ENCODE measurements at regions not wholly inside any gene's neighbourhood (a gene's known extent, or its start where the extent isn't known, plus 50 kb on each side); places are given as distances from the start of the nearest gene placed in this dataset.
A peak's percentile ranks its signal among the peaks of the same experiment; 100 is the strongest.
"Not testable (repeated sequence)": the region's sequence is repeated elsewhere in the genome, so short reads cannot be mapped to it uniquely, and the experiment has no call there.

DNA sequence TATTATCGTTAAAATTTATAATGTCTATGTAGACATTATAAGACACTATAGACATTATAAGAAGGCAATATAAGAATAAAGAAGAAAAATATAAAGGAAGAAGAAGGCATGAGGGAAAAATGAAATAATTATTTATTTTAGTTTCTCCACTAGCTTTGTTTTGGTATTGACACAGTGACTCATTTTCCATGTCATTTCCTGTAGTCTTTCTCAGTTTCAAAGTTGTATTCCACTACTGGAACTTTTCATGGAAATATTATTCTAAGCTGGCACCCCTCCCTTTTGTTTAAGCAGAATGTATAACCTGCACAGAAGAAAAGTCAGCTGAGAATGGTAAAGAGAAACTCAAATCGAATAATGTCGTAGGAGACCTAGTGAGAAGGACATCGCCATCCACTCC, 234.2 kb upstream of the NETO1 start:
- DNase-seq (ENCODE audit: low read depth), result no peak

DNA sequence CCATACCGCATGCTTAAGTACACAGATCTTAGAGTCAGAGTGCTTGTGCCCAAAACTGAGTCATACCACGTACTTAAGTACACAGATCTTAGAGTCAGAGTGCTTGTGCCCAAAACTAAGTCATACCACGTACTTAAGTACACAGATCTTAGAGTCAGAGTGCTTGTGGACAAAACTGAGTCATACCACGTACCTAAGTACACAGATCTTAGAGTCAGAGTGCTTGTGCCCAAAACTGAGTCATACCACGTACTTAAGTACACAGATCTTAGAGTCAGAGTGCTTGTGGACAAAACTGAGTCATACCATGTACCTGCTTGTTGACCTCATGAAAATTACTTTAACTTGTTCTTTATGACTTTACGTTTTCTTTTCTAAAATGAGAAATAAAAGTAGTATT, 233.7 kb upstream of the NETO1 start:
- DNase-seq (ENCODE audit: low read depth), result not testable (repeated sequence)

DNA sequence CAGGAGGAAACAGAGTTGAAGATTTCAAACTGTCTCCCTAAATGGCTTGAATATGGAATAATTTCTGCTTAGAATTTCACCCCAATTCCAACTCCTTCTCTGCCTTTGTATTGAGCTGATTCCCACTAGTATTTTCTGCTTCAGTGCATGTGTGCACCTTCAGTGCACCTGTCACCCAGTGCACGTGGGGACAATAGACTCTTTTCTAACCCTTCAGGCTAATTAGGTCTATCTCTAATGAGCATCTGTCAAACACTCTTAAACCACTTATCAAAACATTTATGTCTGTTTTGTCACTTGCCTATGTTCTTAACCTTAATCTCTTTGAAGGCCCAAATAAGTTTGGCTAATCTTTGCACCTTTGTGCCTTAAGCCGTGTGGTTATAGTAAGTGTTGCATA, 232.0 kb upstream of the NETO1 start:
- no peak for DNase-seq (ENCODE audit: low read depth)

- no peak for DNase-seq (ENCODE audit: low read depth)
These were observed 226.0 kb upstream of the NETO1 start for GRCh38 chr18:73093687-73094250.

GRCh38 chr18:73088445-73088844, 220.7 kb upstream of the NETO1 start:
- no peak for DNase-seq (ENCODE audit: low read depth)

GRCh38 chr18:73087282-73087977, 219.6 kb upstream of the NETO1 start:
- no peak for DNase-seq (ENCODE audit: low read depth)

DNA sequence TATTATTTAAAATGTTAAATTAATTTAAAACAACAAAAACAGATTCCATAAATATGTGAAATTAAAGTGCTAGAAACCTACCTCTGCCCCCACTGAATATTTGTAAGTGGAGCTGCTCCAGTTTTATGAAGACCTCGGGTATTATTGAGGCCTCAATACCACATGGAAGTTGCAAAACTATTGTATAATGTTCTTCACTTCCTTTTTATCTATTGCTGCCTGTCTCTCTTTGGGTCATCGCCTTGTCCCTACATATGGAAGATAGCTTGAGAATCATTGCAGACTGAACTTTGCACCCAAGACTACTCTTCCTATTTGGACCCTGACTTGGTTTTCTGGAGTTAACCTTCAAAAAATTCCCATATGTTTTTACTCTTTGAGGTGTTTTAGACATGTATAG, 212.1 kb upstream of the NETO1 start:
- no peak for DNase-seq (ENCODE audit: low read depth)

DNA sequence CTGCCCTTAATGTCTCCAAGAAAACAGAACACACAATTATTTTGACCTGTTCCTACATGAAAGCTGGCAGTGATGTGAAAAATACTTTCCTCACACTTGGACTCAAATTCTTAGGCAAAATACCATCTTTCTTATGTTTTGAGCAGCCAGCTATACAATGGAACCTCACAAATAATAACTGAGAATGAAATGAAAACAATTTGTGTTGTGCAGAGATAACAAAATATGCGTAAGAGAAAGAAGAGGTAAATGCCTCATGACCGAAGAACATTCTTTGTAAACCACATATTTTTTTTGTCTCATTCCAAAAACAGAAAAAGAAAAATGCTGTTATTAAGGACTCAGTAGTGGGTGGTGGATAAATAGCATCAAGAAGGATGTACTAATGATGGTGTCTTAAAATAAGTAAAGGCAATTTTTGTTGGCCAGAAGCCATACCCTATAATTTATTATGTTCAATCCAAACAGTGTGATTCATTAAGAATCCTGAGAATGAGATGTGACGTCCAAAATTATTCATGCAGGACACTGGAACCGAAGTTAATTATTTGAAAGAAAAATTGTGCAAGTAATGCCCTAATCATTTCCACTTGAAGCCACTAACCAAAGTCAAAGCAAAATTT, 193.0 kb upstream of the NETO1 start:
- peak; percentile 88 for DNase-seq (ENCODE audit: low read depth)

DNA sequence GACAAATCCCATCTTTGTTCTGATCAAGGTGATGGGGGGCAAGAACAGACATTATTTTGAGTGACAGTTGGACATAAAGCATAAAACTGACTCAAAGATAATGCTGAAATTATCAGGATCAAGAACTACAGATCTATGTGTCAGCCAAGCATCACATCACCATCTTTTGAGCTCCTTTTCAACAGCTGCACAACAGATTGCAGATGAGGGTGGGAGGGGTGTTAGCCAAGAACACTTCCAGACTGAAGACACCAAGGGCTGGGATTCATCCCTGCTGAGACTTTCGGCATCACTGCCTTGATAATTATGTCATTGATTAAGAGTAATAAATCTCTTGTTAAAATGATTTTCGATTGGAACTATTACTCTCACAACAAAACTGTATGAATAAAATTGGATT, 191.5 kb upstream of the NETO1 start:
- no peak for DNase-seq (ENCODE audit: low read depth)

DNA sequence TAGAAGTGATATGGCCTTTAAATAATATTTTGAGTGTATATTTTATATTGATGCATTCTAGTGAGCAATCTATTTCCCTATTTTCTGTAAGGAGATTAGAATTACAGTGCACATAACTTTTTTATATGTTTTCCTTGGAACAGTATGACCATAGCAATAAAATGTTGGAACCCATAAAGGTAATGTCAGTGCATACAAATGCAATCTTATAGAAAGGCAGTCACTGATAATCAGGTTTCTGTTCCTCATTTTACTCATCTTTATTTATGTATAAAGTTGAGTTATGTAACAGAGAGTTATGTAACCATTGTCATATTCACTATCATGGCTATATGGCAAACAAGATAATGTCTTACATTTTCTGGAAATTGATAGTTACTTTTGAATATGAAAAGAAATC, 179.9 kb upstream of the NETO1 start:
- DNase-seq (ENCODE audit: low read depth), result no peak

- DNase-seq (ENCODE audit: low read depth), result no peak
These were observed 177.2 kb upstream of the NETO1 start for GRCh38 chr18:73045037-73045436.

- DNase-seq (ENCODE audit: low read depth), result no peak
These were observed 175.8 kb upstream of the NETO1 start for GRCh38 chr18:73043611-73044010.

GRCh38 chr18:73043211-73043610, 175.4 kb upstream of the NETO1 start:
- no peak for DNase-seq (ENCODE audit: low read depth)

DNA sequence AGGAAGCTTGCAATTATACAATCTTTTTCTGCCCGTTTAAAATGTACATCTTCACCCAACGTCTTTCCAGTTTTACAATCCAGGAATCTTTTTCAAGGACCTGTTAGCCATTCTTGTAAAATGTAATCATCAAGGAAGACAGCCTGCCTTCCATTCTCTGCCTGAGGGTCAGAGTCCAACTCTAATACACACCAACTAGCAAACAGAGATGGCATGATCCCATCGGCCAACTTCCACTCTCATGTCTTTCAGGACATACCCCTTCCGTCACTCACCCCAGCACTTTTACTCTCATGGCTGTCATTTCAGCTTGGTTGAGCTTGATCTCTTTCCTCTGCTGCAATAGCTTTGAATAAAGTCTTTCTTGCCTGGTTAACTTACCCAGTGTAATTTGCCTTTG, 172.5 kb upstream of the NETO1 start:
- DNase-seq (ENCODE audit: low read depth), result no peak

GRCh38 chr18:73038336-73038735, 170.5 kb upstream of the NETO1 start:
- no peak for DNase-seq (ENCODE audit: low read depth)

DNA sequence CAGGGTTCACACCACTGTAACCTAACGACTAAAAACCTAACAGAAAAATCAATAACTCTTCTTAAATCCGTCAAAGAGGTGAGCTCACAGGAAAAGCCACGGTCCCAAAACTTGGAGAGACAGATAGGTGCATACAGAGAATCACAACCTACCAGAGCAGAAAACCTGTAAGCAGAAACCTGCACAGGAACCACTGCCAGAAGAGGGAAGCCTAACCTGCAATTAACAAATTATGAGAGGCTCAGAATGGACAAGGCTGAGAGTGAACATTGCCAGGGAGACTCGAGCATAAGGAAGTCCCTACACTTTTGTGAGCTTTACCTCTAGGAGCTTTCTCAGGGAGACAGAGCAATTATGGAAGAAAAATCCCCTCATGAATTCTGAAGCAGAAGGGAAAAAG, 156.2 kb upstream of the NETO1 start:
- no peak for DNase-seq (ENCODE audit: low read depth)

DNA sequence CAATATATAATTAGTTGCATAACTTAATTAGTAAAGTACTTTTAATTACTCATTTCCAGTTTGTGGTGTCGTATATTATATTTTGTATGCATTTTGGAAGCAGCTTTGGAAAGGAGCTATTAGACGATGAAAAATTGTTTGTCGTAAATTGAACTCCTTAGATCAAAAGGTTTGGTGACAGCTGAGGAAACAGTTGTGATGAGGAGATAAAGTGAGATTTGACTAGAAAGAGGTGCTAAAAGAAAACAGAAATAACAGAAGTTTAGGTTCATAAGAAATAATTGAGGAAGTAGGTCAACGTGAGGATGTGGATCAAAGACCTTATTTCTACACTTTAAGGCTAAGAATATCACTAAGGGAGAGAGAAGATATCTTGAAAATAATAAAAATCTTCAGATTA, 141.9 kb upstream of the NETO1 start:
- DNase-seq (ENCODE audit: low read depth), result no peak

DNA sequence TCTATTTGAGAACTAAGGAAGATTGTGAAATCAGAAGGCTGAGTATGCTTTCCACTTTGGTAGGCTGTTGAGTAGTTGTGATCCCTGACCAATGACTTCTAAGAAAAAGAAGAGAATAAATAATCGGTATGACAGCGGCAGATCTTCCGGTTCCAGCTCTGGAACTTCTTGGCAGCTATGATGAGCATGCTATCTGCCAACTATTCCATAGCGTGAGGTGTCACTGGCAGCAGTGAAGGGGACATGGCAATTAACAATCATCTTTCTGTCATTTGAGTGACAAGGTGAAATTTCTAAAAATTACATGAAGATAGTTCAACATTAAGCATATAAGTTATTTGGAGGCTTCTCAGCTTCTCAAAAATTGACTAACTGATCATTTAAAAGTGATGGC, 140.1 kb upstream of the NETO1 start:
- no peak for DNase-seq (ENCODE audit: low read depth)

- DNase-seq (ENCODE audit: low read depth), result no peak
These were observed 139.6 kb upstream of the NETO1 start for GRCh38 chr18:73007195-73007914.

DNA sequence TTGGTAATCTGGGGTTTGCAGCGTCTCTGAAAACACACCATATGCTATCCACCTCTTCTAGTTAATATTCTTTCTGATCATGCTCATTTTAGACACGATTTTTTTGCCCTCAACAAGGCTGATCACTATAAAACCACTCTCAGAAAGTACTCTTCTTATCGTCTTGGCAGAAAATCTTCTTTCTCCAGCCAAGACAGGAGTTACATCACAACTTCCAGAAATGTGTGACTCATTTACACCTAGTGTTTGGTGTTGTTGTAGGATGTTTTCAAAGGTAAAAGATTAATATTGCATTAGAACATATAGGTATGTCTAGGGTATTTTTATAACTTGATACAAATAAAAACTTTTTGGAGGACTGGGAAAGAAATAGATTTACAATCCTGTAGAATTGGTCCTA, 138.5 kb upstream of the NETO1 start:
- DNase-seq (ENCODE audit: low read depth), result no peak

- DNase-seq (ENCODE audit: low read depth), result no peak
These were observed 136.5 kb upstream of the NETO1 start for GRCh38 chr18:73004260-73004659.

DNA sequence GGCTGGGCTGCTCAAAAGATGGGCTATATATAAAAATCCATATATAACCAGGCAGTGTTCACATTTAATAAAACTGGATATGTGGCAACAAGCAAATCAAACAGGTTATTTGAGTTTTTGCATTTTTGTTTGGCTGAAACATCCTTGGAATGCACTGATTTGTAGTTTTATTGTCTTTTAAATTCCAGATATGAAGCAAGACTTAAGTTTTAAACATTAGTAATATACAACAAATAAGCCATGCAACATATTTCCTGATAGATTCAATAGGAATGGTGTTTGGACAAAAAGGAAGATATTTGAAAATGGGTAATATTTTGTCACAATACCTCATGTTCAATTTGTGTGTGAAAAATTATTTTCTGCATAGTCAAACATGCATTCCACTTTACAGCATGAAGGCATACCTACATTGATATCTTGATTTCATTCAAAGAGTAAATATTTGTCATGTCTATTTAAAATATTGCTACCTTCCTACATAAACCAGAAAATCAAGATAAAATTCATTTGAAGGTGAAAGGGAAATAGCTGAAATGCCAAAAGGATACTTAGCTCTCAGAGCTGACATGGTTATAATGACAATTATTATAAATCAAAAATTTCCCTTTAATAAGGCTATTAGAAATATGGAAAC, 132.3 kb upstream of the NETO1 start:
- DNase-seq (ENCODE audit: low read depth), result no peak

- DNase-seq (ENCODE audit: low read depth), result no peak
These were observed 127.8 kb upstream of the NETO1 start for GRCh38 chr18:72995558-72995957.

Data from fibroblast of gingiva (primary cell).